ENCODE measurements at regions not wholly inside any gene's neighbourhood (a gene's known extent, or its start where the extent isn't known, plus 50 kb on each side); places are given as distances from the start of the nearest gene placed in this dataset.

- TF ChIP-seq CTCF (IDR thresholded peaks at IDR 0.05) = no peak
Observed at GRCh38 chr6:134544737-134545136, 226.8 kb upstream of the SGK1 start.

GRCh38 chr6:134543128-134543527 is 225.2 kb upstream of the SGK1 start:
- no peak for TF ChIP-seq CTCF (IDR thresholded peaks at IDR 0.05)

- TF ChIP-seq CTCF (IDR thresholded peaks at IDR 0.05) = no peak
Observed at GRCh38 chr6:134541001-134541400, 223.1 kb upstream of the SGK1 start.

GRCh38 chr6:134539865-134540323 is 222.0 kb upstream of the SGK1 start:
- no peak for TF ChIP-seq CTCF (IDR thresholded peaks at IDR 0.05)

GRCh38 chr6:134537146-134537555 is 219.2 kb upstream of the SGK1 start:
- no peak for TF ChIP-seq CTCF (IDR thresholded peaks at IDR 0.05)

GRCh38 chr6:134535831-134536230 is 217.9 kb upstream of the SGK1 start:
- TF ChIP-seq CTCF (IDR thresholded peaks at IDR 0.05) = no peak

- TF ChIP-seq CTCF (IDR thresholded peaks at IDR 0.05) = no peak
Observed at GRCh38 chr6:134534708-134535149, 216.8 kb upstream of the SGK1 start.

- no peak for TF ChIP-seq CTCF (IDR thresholded peaks at IDR 0.05)
Observed at GRCh38 chr6:134533991-134534390, 216.1 kb upstream of the SGK1 start.

Data from LNCAP (cell line).